ENCODE measurements at regions not wholly inside any gene's neighbourhood (a gene's known extent, or its start where the extent isn't known, plus 50 kb on each side); places are given as distances from the start of the nearest gene placed in this dataset.
"Not testable (repeated sequence)": the region's sequence is repeated elsewhere in the genome, so short reads cannot be mapped to it uniquely, and the experiment has no call there.

GRCh38 chr5:53259176-53259575, 149.6 kb upstream of the MOCS2 start:
- no peaks in the 10 kb centered on the region for H3K9me3 Mint-ChIP-seq
- H3K4me1 Mint-ChIP-seq = no peaks in the 10 kb centered on the region
- DNase-seq (ENCODE audit: low spot score in 2 of 2) = no peak
- no peak overlapping the region for H3K4me3 Mint-ChIP-seq
- H3K36me3 Mint-ChIP-seq (ENCODE audit: insufficient read depth) = no peaks in the 10 kb centered on the region
- no peak overlapping the region for H3K27ac Mint-ChIP-seq (ENCODE audit: low read depth)
- peaks cover 11% of the 10 kb centered on the region for H3K27me3 Mint-ChIP-seq
- no peak for ATAC-seq (replicated peaks; ENCODE audit: extremely low read depth, poor library complexity, severe bottlenecking)

- no peaks in the 10 kb centered on the region for H3K9me3 Mint-ChIP-seq
- no peak for ATAC-seq (replicated peaks; ENCODE audit: extremely low read depth, poor library complexity, severe bottlenecking)
These were observed 150.9 kb upstream of the MOCS2 start for GRCh38 chr5:53260446-53260845.

DNA sequence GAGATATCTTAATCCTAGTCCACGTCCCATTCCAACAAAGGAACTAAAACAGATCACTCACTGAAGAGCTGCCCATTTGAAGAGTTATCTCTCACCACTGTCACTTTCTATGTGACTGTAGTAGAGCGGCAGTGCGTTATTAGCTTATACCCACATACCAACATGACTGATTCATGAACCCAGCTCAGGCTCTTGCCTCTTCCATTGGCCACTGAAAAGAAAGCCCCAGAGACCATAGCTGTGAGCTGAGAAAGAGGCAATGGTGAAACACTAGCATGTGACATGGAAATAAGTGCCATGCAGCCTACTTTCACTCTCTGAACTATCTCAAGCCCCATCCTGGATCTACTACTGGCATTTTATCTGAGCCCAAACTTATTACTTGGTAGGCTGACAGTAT, 151.7 kb upstream of the MOCS2 start:
- no peaks in the 10 kb centered on the region for H3K9me3 Mint-ChIP-seq
- ATAC-seq (replicated peaks; ENCODE audit: extremely low read depth, poor library complexity, severe bottlenecking) (no peak), DNase-seq (ENCODE audit: low spot score in 2 of 2) (no peak)
- no peaks in the 10 kb centered on the region for H3K36me3 Mint-ChIP-seq (ENCODE audit: insufficient read depth)
- no peak overlapping the region for H3K4me3 Mint-ChIP-seq
- H3K27ac Mint-ChIP-seq (ENCODE audit: low read depth) = no peak overlapping the region
- peaks cover 31% of the 10 kb centered on the region for H3K27me3 Mint-ChIP-seq
- no peaks in the 10 kb centered on the region for H3K4me1 Mint-ChIP-seq

More at GRCh38 chr5:53260446-53260845, 150.9 kb upstream of the MOCS2 start:
- no peaks in the 10 kb centered on the region for H3K4me1 Mint-ChIP-seq
- H3K36me3 Mint-ChIP-seq (ENCODE audit: insufficient read depth) = no peaks in the 10 kb centered on the region
- H3K4me3 Mint-ChIP-seq = no peak overlapping the region
- H3K27ac Mint-ChIP-seq (ENCODE audit: low read depth) = no peak overlapping the region
- DNase-seq (ENCODE audit: low spot score in 2 of 2) = no peak
- H3K27me3 Mint-ChIP-seq = peaks cover 24% of the 10 kb centered on the region

GRCh38 chr5:53262348-53262970, 152.9 kb upstream of the MOCS2 start:
- Mint-ChIP-seq H3K4me3 (no peak overlapping the region), H3K27me3 (peaks cover 31% of the 10 kb centered on the region), H3K27ac (ENCODE audit: low read depth) (no peak overlapping the region), H3K4me1 (no peaks in the 10 kb centered on the region), H3K36me3 (ENCODE audit: insufficient read depth) (no peaks in the 10 kb centered on the region), H3K9me3 (no peaks in the 10 kb centered on the region)
- ATAC-seq (replicated peaks; ENCODE audit: extremely low read depth, poor library complexity, severe bottlenecking) (no peak), DNase-seq (ENCODE audit: low spot score in 2 of 2) (no peak)

DNA sequence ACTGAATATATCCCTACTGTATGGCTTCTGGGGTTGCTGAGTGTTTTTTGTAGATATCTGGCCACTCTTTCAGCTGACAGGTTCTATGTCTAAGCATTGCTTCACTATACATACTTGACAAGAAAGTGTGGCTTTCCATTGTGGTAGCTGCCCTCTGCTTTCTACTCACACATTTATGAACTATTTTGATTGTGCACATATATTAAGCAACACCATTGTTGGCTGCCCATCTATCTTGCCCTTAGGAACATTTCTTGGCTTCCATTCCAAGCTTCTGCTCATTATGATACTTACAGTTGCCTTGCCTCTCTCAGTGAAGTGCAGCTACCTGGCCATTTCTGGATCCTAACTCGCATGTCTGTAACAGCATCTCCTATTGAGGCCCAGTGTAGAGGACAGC, 153.6 kb upstream of the MOCS2 start:
- ATAC-seq (replicated peaks; ENCODE audit: extremely low read depth, poor library complexity, severe bottlenecking) (no peak), DNase-seq (ENCODE audit: low spot score in 2 of 2) (no peak)
- peaks cover 28% of the 10 kb centered on the region for H3K27me3 Mint-ChIP-seq
- no peaks in the 10 kb centered on the region for H3K9me3 Mint-ChIP-seq
- no peak overlapping the region for H3K27ac Mint-ChIP-seq (ENCODE audit: low read depth)
- peaks cover 2% of the 10 kb centered on the region for H3K36me3 Mint-ChIP-seq (ENCODE audit: insufficient read depth)
- no peaks in the 10 kb centered on the region for H3K4me1 Mint-ChIP-seq
- no peak overlapping the region for H3K4me3 Mint-ChIP-seq

- DNase-seq (ENCODE audit: low spot score in 2 of 2) (no peak), ATAC-seq (replicated peaks; ENCODE audit: extremely low read depth, poor library complexity, severe bottlenecking) (no peak)
- Mint-ChIP-seq H3K9me3 (no peaks in the 10 kb centered on the region), H3K27me3 (peaks cover 21% of the 10 kb centered on the region), H3K36me3 (ENCODE audit: insufficient read depth) (peaks cover 2% of the 10 kb centered on the region), H3K4me1 (no peaks in the 10 kb centered on the region), H3K27ac (ENCODE audit: low read depth) (no peak overlapping the region), H3K4me3 (no peak overlapping the region)
These were observed 155.5 kb upstream of the MOCS2 start for GRCh38 chr5:53265043-53265442.

GRCh38 chr5:53268241-53268640, 158.7 kb upstream of the MOCS2 start:
- H3K4me1 Mint-ChIP-seq; H3K36me3 Mint-ChIP-seq (ENCODE audit: insufficient read depth); H3K4me3 Mint-ChIP-seq; ATAC-seq (replicated peaks; ENCODE audit: extremely low read depth, poor library complexity, severe bottlenecking); H3K9me3 Mint-ChIP-seq; DNase-seq (ENCODE audit: low spot score in 2 of 2); H3K27ac Mint-ChIP-seq (ENCODE audit: low read depth): not testable (repeated sequence)
- peaks cover 21% of the 10 kb centered on the region for H3K27me3 Mint-ChIP-seq

GRCh38 chr5:53275666-53276065, 166.1 kb upstream of the MOCS2 start:
- Mint-ChIP-seq H3K4me1 (no peaks in the 10 kb centered on the region), H3K9me3 (no peaks in the 10 kb centered on the region), H3K36me3 (ENCODE audit: insufficient read depth) (peaks cover 1% of the 10 kb centered on the region), H3K27ac (ENCODE audit: low read depth) (no peak overlapping the region), H3K27me3 (no peaks in the 10 kb centered on the region), H3K4me3 (no peak overlapping the region)
- ATAC-seq (replicated peaks; ENCODE audit: extremely low read depth, poor library complexity, severe bottlenecking) = no peak
- DNase-seq (ENCODE audit: low spot score in 2 of 2) = no peak

GRCh38 chr5:53276825-53277224, 167.3 kb upstream of the MOCS2 start:
- ATAC-seq (replicated peaks; ENCODE audit: extremely low read depth, poor library complexity, severe bottlenecking) (no peak), DNase-seq (ENCODE audit: low spot score in 2 of 2) (no peak)
- H3K4me3 Mint-ChIP-seq = no peak overlapping the region
- no peaks in the 10 kb centered on the region for H3K9me3 Mint-ChIP-seq
- H3K36me3 Mint-ChIP-seq (ENCODE audit: insufficient read depth) = peaks cover 1% of the 10 kb centered on the region
- no peaks in the 10 kb centered on the region for H3K4me1 Mint-ChIP-seq
- no peak overlapping the region for H3K27ac Mint-ChIP-seq (ENCODE audit: low read depth)
- no peaks in the 10 kb centered on the region for H3K27me3 Mint-ChIP-seq

DNA sequence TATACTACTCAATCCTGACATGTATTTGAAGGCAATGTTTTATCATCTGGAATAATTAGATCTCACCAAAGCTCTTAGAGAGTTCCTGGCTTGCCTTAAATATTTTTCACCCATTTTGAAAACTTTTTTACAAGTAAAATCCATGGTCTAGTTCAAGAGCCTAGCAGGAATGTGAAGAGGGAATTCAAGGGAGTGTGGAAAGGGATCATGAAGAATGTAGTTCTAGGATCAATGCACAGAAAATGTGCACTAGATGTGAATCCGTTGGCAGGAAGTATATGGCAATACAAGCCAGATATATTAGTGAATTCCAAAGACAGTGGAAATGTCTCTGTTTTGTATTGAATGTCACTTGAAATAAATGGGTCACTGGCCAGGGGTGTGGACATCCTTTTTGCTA, 167.9 kb upstream of the MOCS2 start:
- Mint-ChIP-seq H3K9me3 (no peaks in the 10 kb centered on the region), H3K27me3 (no peaks in the 10 kb centered on the region), H3K27ac (ENCODE audit: low read depth) (no peak overlapping the region), H3K4me1 (no peaks in the 10 kb centered on the region), H3K36me3 (ENCODE audit: insufficient read depth) (peaks cover 1% of the 10 kb centered on the region), H3K4me3 (no peak overlapping the region)
- ATAC-seq (replicated peaks; ENCODE audit: extremely low read depth, poor library complexity, severe bottlenecking) (no peak), DNase-seq (ENCODE audit: low spot score in 2 of 2) (no peak)

- ATAC-seq (replicated peaks; ENCODE audit: extremely low read depth, poor library complexity, severe bottlenecking) = no peak
- Mint-ChIP-seq H3K36me3 (ENCODE audit: insufficient read depth) (no peaks in the 10 kb centered on the region), H3K4me3 (no peak overlapping the region), H3K27me3 (peaks cover 6% of the 10 kb centered on the region), H3K27ac (ENCODE audit: low read depth) (no peak overlapping the region), H3K9me3 (peaks cover 4% of the 10 kb centered on the region), H3K4me1 (no peaks in the 10 kb centered on the region)
- DNase-seq (ENCODE audit: low spot score in 2 of 2) = no peak
These were observed 178.0 kb upstream of the MOCS2 start for GRCh38 chr5:53287573-53287972.

GRCh38 chr5:53288511-53288910, 179.0 kb upstream of the MOCS2 start:
- Mint-ChIP-seq H3K4me3 (no peak overlapping the region), H3K27me3 (peaks cover 6% of the 10 kb centered on the region), H3K4me1 (no peaks in the 10 kb centered on the region), H3K27ac (ENCODE audit: low read depth) (no peak overlapping the region), H3K36me3 (ENCODE audit: insufficient read depth) (no peaks in the 10 kb centered on the region), H3K9me3 (peaks cover 4% of the 10 kb centered on the region)
- DNase-seq (ENCODE audit: low spot score in 2 of 2) = no peak
- ATAC-seq (replicated peaks; ENCODE audit: extremely low read depth, poor library complexity, severe bottlenecking) = no peak

GRCh38 chr5:53291047-53291446, 181.5 kb upstream of the MOCS2 start:
- Mint-ChIP-seq H3K36me3 (ENCODE audit: insufficient read depth) (no peaks in the 10 kb centered on the region), H3K27me3 (peaks cover 6% of the 10 kb centered on the region), H3K4me1 (no peaks in the 10 kb centered on the region), H3K4me3 (no peak overlapping the region), H3K9me3 (peaks cover 4% of the 10 kb centered on the region), H3K27ac (ENCODE audit: low read depth) (no peak overlapping the region)
- DNase-seq (ENCODE audit: low spot score in 2 of 2) (no peak), ATAC-seq (replicated peaks; ENCODE audit: extremely low read depth, poor library complexity, severe bottlenecking) (no peak)

DNA sequence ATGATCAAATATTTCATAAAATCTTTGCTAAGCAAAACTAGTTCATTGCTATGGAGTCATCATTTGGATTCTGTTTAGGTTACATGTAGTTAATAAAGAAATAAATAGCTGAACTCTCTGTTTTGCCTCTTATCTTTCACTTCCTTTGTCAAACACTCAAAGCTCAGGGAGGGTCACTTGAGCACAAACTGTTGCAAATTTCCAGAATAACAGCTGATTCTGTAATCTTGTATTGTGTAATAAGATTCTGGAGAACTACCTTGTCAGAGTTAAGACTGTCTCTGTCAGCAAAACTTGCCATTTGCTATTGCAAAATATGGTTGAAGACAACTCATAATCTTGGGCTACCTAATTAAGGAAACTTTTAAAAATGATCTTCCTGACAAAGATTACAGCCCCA, 182.0 kb upstream of the MOCS2 start:
- H3K4me1 Mint-ChIP-seq = no peaks in the 10 kb centered on the region
- no peak for ATAC-seq (replicated peaks; ENCODE audit: extremely low read depth, poor library complexity, severe bottlenecking)
- no peak overlapping the region for H3K4me3 Mint-ChIP-seq
- H3K9me3 Mint-ChIP-seq = peaks cover 4% of the 10 kb centered on the region
- H3K36me3 Mint-ChIP-seq (ENCODE audit: insufficient read depth) = no peaks in the 10 kb centered on the region
- no peak for DNase-seq (ENCODE audit: low spot score in 2 of 2)
- peaks cover 6% of the 10 kb centered on the region for H3K27me3 Mint-ChIP-seq
- no peak overlapping the region for H3K27ac Mint-ChIP-seq (ENCODE audit: low read depth)
